ENCODE measurements at regions not wholly inside any gene's neighbourhood (a gene's known extent, or its start where the extent isn't known, plus 50 kb on each side); places are given as distances from the start of the nearest gene placed in this dataset.

DNA sequence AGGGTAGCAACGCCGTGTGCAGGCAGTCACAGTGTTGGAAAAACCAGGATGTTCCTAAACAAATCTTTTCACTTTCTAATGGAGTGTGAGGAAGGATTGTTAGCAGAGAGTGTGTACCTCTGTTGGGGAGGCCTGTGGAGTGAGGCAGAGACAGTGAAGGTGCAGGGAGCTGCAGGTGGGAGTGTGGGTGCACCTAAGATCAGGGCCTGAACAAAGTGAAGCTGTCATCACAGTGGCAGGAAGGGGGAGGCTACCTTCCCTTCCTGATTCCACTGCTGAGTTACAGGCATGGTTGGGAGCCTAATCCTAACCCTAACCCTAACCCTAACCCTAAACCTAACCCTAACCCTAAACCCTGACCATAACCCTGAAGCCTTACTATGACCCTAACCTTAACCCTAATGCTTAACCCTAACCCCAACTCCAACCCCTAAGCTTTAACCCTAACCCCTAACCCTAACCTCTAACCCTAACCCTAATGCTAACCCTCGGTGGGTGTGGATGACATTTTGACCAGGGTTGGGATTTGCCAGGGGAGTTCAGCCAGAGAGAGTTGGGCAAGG, 158.8 kb upstream of the KLF6 start:
- DNase-seq (ENCODE audit: low read depth): no peak
- TF ChIP-seq, protein P1, sequence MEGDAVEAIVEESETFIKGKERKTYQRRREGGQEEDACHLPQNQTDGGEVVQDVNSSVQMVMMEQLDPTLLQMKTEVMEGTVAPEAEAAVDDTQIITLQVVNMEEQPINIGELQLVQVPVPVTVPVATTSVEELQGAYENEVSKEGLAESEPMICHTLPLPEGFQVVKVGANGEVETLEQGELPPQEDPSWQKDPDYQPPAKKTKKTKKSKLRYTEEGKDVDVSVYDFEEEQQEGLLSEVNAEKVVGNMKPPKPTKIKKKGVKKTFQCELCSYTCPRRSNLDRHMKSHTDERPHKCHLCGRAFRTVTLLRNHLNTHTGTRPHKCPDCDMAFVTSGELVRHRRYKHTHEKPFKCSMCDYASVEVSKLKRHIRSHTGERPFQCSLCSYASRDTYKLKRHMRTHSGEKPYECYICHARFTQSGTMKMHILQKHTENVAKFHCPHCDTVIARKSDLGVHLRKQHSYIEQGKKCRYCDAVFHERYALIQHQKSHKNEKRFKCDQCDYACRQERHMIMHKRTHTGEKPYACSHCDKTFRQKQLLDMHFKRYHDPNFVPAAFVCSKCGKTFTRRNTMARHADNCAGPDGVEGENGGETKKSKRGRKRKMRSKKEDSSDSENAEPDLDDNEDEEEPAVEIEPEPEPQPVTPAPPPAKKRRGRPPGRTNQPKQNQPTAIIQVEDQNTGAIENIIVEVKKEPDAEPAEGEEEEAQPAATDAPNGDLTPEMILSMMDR (conservative IDR thresholded peaks at IDR 0.05; ENCODE audit: low read depth, low read length): no peak
- H3K4me3 ChIP-seq (ENCODE audit: low read depth, low read length): no peak overlapping the region

DNA sequence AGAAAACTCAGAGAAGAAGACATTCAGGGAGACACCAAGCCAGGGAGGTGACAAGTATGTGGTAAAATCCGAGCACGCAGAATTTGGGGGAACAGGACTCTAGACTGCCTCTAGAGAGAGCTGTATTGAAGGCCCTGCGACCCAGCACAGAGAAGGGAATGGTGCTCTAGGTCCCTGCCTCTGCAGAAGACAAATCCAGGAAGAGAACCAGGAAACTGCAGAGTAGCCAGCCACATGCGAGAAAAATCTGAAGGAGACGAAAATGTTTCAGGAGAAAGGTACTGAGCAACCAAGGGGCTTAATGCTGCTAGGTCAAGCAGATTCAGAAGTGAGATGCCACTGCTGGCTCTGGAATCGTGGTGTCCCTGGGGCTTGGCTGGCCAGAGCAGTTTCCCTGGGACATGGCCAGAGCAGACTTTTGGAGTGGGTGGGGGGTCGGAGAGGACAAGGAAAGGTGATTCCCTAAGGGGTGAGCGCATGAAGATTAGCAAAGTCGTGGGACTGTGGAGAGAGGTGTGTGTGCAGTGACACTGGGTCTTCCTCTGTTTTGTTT, 158.0 kb upstream of the KLF6 start:
- no peak overlapping the region for H3K4me3 ChIP-seq (ENCODE audit: low read depth, low read length)
- TF ChIP-seq, protein P1 (conservative IDR thresholded peaks at IDR 0.05; ENCODE audit: low read depth, low read length): no peak

GRCh38 chr10:3941676-3942075, 156.7 kb upstream of the KLF6 start:
- H3K4me3 ChIP-seq (ENCODE audit: low read depth, low read length): no peak overlapping the region
- DNase-seq (ENCODE audit: low read depth): no peak
- TF ChIP-seq, protein P1 (conservative IDR thresholded peaks at IDR 0.05; ENCODE audit: low read depth, low read length): no peak

More for the DNA sequence above, 158.0 kb upstream of the KLF6 start:
- no peak for DNase-seq (ENCODE audit: low read depth)

- TF ChIP-seq, protein P1 (conservative IDR thresholded peaks at IDR 0.05; ENCODE audit: low read depth, low read length): no peak
- no peak overlapping the region for H3K4me3 ChIP-seq (ENCODE audit: low read depth, low read length)
- no peak for DNase-seq (ENCODE audit: low read depth)
Measured at GRCh38 chr10:3936422-3937040, 151.5 kb upstream of the KLF6 start.

- peak; percentile 27 for DNase-seq (ENCODE audit: low read depth)
- TF ChIP-seq, protein P1 (conservative IDR thresholded peaks at IDR 0.05; ENCODE audit: low read depth, low read length): no peak
- peak overlapping the region; percentile 4 for H3K4me3 ChIP-seq (ENCODE audit: low read depth, low read length)
Measured at GRCh38 chr10:3935933-3936359, 150.9 kb upstream of the KLF6 start.

DNA sequence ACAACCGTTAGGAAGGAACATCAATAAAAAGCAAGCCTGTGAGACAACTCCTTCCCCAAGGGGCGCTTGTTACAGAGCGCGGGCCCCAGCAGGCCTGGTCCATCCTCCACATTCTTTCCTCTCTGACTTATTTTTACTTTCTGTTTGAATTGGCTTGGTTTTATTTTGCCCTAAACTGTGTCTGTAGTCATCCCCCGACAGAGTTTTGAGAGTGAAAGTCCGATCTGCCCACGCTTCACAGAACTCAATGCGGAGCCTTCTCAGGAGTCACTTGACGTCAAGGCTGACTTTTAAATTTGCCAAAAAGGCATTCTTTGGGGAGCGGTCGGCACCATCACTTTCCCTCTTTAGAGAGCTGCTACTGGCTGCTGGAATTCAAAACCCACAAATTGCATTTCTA, 150.1 kb upstream of the KLF6 start:
- H3K4me3 ChIP-seq (ENCODE audit: low read depth, low read length): peak overlapping the region; percentile 12
- TF ChIP-seq, protein P1 (conservative IDR thresholded peaks at IDR 0.05; ENCODE audit: low read depth, low read length): no peak
- DNase-seq (ENCODE audit: low read depth): peak; percentile 16

GRCh38 chr10:3933733-3934132, 148.7 kb upstream of the KLF6 start:
- TF ChIP-seq, protein P1 (conservative IDR thresholded peaks at IDR 0.05; ENCODE audit: low read depth, low read length): no peak
- no peak for DNase-seq (ENCODE audit: low read depth)
- no peak overlapping the region for H3K4me3 ChIP-seq (ENCODE audit: low read depth, low read length)
